GM12892 (cell line): ENCODE measurements at regions not wholly inside any gene's neighbourhood (a gene's known extent, or its start where the extent isn't known, plus 50 kb on each side); places are given as distances from the start of the nearest gene placed in this dataset.

Experiments used
- POLR2AphosphoS5 ChIP-seq: IDR thresholded peaks from 2 replicates; pipeline ENCODE4 v1.6.1; 2011; ENCODE audit warnings: low read depth, low read length, control low read depth
- TAF1 ChIP-seq: IDR thresholded peaks from 2 replicates; pipeline ENCODE4 v1.6.1; 2011; ENCODE audit warnings: low read depth, mild to moderate bottlenecking, control low read depth, low read length, borderline replicate concordance

DNA sequence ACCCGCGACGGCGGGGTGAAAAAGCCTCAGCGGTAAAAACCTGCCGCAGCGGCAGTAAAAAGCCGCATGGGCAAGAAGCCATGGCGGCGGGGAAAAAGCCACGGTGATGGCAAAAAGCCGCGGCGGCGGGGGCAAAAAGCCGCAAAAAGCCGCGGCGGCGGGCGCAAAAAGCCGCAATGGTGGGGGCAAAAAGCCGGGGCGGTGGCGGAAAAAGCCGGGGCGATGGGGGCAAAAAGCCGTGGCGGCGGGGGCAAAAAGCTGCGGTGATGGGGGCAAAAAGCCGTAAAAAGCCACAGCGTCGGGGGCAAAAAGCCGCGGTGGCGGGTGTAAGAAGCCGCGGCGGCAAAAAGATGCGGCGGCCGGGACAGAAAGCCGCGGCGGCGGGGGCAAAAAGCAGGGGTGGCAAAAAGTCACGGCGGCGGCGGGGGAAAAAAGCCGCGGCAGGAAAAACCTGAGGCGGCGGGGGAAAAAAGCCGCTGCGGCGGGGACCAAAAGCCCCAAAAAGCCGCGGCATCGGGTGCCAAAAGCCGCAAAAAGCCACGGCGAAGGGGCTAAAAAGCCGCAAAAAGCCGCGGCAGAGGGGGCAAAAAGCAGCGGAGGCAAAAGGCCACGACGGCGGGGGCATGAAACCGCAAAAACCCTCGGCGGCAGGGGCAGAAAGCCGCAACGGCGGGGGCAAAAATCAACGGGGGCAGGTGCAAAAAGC is 488.5 kb downstream of the ZNF33B start:
- no peak for TF ChIP-seq TAF1
- TF ChIP-seq POLR2AphosphoS5: no peak
